ENCODE measurements at regions not wholly inside any gene's neighbourhood (a gene's known extent, or its start where the extent isn't known, plus 50 kb on each side); places are given as distances from the start of the nearest gene placed in this dataset.

DNA sequence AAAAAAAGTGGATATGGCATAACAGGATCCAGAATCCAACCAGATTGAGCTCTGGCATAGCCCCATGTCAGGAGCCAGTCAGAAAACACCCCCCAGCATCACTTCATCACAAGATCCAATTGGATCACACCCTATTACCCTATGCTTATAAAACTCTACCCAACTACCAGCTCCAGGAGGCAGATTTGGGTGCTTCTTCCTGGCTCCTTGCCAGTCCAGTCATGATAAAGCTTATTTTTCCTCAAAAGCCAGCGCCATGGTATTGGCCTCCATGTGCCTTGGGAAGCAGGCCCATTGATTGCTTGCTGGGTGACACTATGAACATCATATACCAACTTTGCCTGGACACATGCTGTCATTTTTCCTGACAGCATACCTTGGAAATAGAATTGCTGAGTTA lies 281.4 kb upstream of the MKLN1 start:
- H3K9me1 ChIP-seq (ENCODE audit: control insufficient read depth, extremely low read depth, insufficient read depth, low read length): no peaks in the 10 kb centered on the region
- H3K79me2 ChIP-seq (ENCODE audit: control insufficient read depth, insufficient read depth, low read length): no peaks in the 10 kb centered on the region
- no peak overlapping the region for H3K4me2 ChIP-seq (ENCODE audit: control insufficient read depth, extremely low read depth, insufficient read depth, low read depth, low read length)
- no peaks in the 10 kb centered on the region for H3K4me1 ChIP-seq (ENCODE audit: control insufficient read depth, extremely low read depth, insufficient read depth, low read length)
- H3K27me3 ChIP-seq (ENCODE audit: control insufficient read depth, extremely low read depth, insufficient read depth, low read length): no peaks in the 10 kb centered on the region
- H3K36me3 ChIP-seq (ENCODE audit: control insufficient read depth in 2 of 2, extremely low read depth in 1 of 2, insufficient read depth in 2 of 2, low read length in 2 of 2): peaks cover 0 to 2% of the 10 kb centered on the region in 2 experiments
- no peak for DNase-seq (ENCODE audit: low read depth, low spot score)
- H3K4me3 ChIP-seq (ENCODE audit: control insufficient read depth in 2 of 3, extremely low read depth in 1 of 3, insufficient read depth in 2 of 3, low read depth in 1 of 3, low read length in 3 of 3): no peak overlapping the region
- no peaks in the 10 kb centered on the region for H3K9me3 ChIP-seq (ENCODE audit: control insufficient read depth, low read depth, low read length)
- no peaks in the 10 kb centered on the region for H4K20me1 ChIP-seq (ENCODE audit: control insufficient read depth, extremely low read depth, insufficient read depth, low read length)
- no peak overlapping the region for H3K9ac ChIP-seq (ENCODE audit: control insufficient read depth, extremely low read depth, insufficient read depth, low read length)
- no peak overlapping the region for H2AFZ ChIP-seq (ENCODE audit: control insufficient read depth, low read length)
- TF ChIP-seq EZH2 (IDR thresholded peaks at IDR 0.05; ENCODE audit: low read length): no peak
- TF ChIP-seq, protein P1, sequence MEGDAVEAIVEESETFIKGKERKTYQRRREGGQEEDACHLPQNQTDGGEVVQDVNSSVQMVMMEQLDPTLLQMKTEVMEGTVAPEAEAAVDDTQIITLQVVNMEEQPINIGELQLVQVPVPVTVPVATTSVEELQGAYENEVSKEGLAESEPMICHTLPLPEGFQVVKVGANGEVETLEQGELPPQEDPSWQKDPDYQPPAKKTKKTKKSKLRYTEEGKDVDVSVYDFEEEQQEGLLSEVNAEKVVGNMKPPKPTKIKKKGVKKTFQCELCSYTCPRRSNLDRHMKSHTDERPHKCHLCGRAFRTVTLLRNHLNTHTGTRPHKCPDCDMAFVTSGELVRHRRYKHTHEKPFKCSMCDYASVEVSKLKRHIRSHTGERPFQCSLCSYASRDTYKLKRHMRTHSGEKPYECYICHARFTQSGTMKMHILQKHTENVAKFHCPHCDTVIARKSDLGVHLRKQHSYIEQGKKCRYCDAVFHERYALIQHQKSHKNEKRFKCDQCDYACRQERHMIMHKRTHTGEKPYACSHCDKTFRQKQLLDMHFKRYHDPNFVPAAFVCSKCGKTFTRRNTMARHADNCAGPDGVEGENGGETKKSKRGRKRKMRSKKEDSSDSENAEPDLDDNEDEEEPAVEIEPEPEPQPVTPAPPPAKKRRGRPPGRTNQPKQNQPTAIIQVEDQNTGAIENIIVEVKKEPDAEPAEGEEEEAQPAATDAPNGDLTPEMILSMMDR (optimal IDR thresholded peaks at IDR 0.05 in 1 of 3, IDR thresholded peaks at IDR 0.05 in 1 of 3, conservative IDR thresholded peaks at IDR 0.05 in 1 of 3; ENCODE audit: extremely low read depth in 1 of 3, insufficient read depth in 2 of 3, low read length in 3 of 3): no peak
- dilution Hi-C loops (cut with MboI; ENCODE audit: extremely low pct_ligation_motif_present, low sequenced_read_pairs): no loop called here
- FAIRE-seq: no peak
- no peak overlapping the region for H3K27ac ChIP-seq (ENCODE audit: control insufficient read depth, insufficient read depth, low read length)

DNA sequence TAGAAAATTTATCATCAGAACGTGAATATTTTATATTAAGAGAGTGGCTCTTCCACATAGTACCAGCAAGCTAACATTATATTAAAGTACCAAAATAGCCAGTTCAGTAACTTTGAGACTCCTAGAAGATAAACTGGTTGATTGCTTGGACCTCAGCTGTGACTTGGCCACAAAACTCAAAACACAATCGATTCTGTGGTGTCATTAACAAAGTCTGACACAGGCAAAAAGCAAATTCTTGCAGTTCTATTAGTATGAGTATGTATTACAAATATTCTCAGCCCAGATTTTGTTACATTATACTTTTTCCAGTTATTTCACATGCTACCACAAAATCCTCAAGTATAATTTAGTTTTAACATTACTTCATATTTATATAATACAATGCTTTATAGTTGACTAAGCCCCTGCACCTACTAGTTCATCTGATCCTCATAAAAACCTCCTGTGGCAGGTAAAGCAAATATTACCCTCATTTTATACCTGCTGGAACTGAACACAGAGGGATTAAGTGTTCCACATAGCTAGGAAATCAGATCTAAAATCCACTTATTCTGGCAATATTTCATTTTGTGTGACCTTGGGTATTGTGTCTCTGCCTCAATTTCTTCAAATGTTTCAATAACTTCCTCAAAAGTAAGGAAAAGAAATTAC lies 279.9 kb upstream of the MKLN1 start:
- Histone ChIP-seq H3K4me3 (ENCODE audit: control insufficient read depth in 2 of 3, extremely low read depth in 1 of 3, insufficient read depth in 2 of 3, low read depth in 1 of 3, low read length in 3 of 3) (no peak overlapping the region), H3K36me3 (ENCODE audit: control insufficient read depth in 2 of 2, extremely low read depth in 1 of 2, insufficient read depth in 2 of 2, low read length in 2 of 2) (peaks cover 0 to 2% of the 10 kb centered on the region in 2 experiments), H3K27me3 (ENCODE audit: control insufficient read depth, extremely low read depth, insufficient read depth, low read length) (no peaks in the 10 kb centered on the region), H3K4me2 (ENCODE audit: control insufficient read depth, extremely low read depth, insufficient read depth, low read depth, low read length) (no peak overlapping the region), H3K27ac (ENCODE audit: control insufficient read depth, insufficient read depth, low read length) (no peak overlapping the region), H3K79me2 (ENCODE audit: control insufficient read depth, insufficient read depth, low read length) (no peaks in the 10 kb centered on the region), H3K9me1 (ENCODE audit: control insufficient read depth, extremely low read depth, insufficient read depth, low read length) (no peaks in the 10 kb centered on the region), H3K9me3 (ENCODE audit: control insufficient read depth, low read depth, low read length) (no peaks in the 10 kb centered on the region), H2AFZ (ENCODE audit: control insufficient read depth, low read length) (no peak overlapping the region), H3K4me1 (ENCODE audit: control insufficient read depth, extremely low read depth, insufficient read depth, low read length) (no peaks in the 10 kb centered on the region), H4K20me1 (ENCODE audit: control insufficient read depth, extremely low read depth, insufficient read depth, low read length) (no peaks in the 10 kb centered on the region), H3K9ac (ENCODE audit: control insufficient read depth, extremely low read depth, insufficient read depth, low read length) (no peak overlapping the region)
- TF ChIP-seq, protein P1 (optimal IDR thresholded peaks at IDR 0.05 in 1 of 3, IDR thresholded peaks at IDR 0.05 in 1 of 3, conservative IDR thresholded peaks at IDR 0.05 in 1 of 3; ENCODE audit: extremely low read depth in 1 of 3, insufficient read depth in 2 of 3, low read length in 3 of 3): no peak
- TF ChIP-seq EZH2 (IDR thresholded peaks at IDR 0.05; ENCODE audit: low read length): no peak
- DNase-seq (ENCODE audit: low read depth, low spot score) (no peak), FAIRE-seq (no peak)
- dilution Hi-C loops (cut with MboI; ENCODE audit: extremely low pct_ligation_motif_present, low sequenced_read_pairs): no loop called here

Measured in keratinocyte (primary cell).